Pancreas (tissue), 10 donors: ENCODE measurements at regions not wholly inside any gene's neighbourhood (a gene's known extent, or its start where the extent isn't known, plus 50 kb on each side); places are given as distances from the start of the nearest gene placed in this dataset.

Source experiments
- ATAC-seq, 4 donors: fragments of 200-7000 bp; cut with Tn5 transposase; one replicate each; pipeline versions ENCODE4 v1.8.0 to v1.9.1; 2020; ENCODE audit warnings: mild to moderate bottlenecking in 4 of 4, moderate library complexity in 4 of 4
- DNase-seq, 6 donors: peaks; one replicate each; pipeline ENCODE4 v3.0.0-alpha.2; 2020
- FAIRE-seq: peaks from 2 replicates; lab custom pipeline; 2012; peaks lifted over from hg19 to GRCh38; lab: Jason Lieb, UNC
- H3K27ac ChIP-seq, 4 donors: fragments of 200-600 bp; sonication (generic); 1 replicate in 3 of 4; 2 replicates in 1 of 4; pipeline versions ENCODE4 v1.5.0 to v1.8.0; 2020
- H3K27me3 ChIP-seq, 4 donors: fragments of 200-600 bp; one replicate each; pipeline ENCODE4 v1.8.0; 2021
- H3K36me3 ChIP-seq, 3 donors: fragments of 200-600 bp; sonication (generic) in 1 of 3; one replicate each; pipeline versions ENCODE4 v1.5.0 to v1.8.0; 2020 to 2021
- H3K4me1 ChIP-seq, 3 donors: fragments of 200-600 bp; one replicate each; pipeline ENCODE4 v1.8.0; 2021
- H3K4me3 ChIP-seq, 4 donors: fragments of 200-600 bp; sonication (generic) in 2 of 4; one replicate each; pipeline versions ENCODE4 v1.5.0 to v1.8.0; 2020 to 2021
- H3K9me3 ChIP-seq, 4 donors: fragments of 200-600 bp; one replicate each; pipeline ENCODE4 v1.8.0; 2021
- WGBS, 2 donors: extraction: QIAGEN DNeasy Blood & Tissue Kit; methylation state at CpG; one replicate each; pipeline ENCODE4 v1.1.7; 2013; 5-methylcytosine and 5-hydroxymethylcytosine counted together
- intact Hi-C, 3 donors: fragments of 100-400 bp; cut with DNase I; formaldehyde crosslinking; loops; one replicate each; pipeline versions ENCODE4 v1.11.1 to v1.14.2; 2022
- TF ChIP-seq, protein P1 (sequence below), 4 donors: fragments of 200-600 bp; sonication (generic) in 3 of 4; IDR thresholded peaks; one replicate each; pipeline versions ENCODE4 v1.5.0 to v1.8.0; 2021; ENCODE audit warnings: antibody characterized with exemption in 4 of 4
- donor health status: healthy with polysubstance abuse.
- donor health status: DM: no; HTN: no; CAD: no; lungs with moderate emphysema.
- donor health status: DM: no; HTN: no; CAD: no.
- donor health status: control.
- donor health status: control.
- donor health status: Bipolar disorder and iron deficiency.
- donor health status: DM: yes; HTN: yes; CAD: no.
- donor health status: DM: no; HTN: no; CAD: no.
- donor health status: DM: no; HTN: no; CAD: no.
- donor health status: DM: yes; HTN: yes; CAD: no.

- peak in 1 of 6 donors; percentile 24 for DNase-seq
- intact Hi-C loops, result no loop called here
- no peak overlapping the region for H3K4me3 ChIP-seq
- H3K36me3 ChIP-seq, result no peaks in the 10 kb centered on the region
- FAIRE-seq, result no peak
- H3K27ac ChIP-seq, result no peak overlapping the region
- peak in 2 of 4 donors; percentile 23 to 44 for ATAC-seq
- H3K9me3 ChIP-seq, result no peaks in the 10 kb centered on the region
- WGBS, 2 donors, result 70 to 85% methylated on average over 2 of the region's 2 CpGs
- no peaks in the 10 kb centered on the region for H3K27me3 ChIP-seq
- TF ChIP-seq, protein P1, sequence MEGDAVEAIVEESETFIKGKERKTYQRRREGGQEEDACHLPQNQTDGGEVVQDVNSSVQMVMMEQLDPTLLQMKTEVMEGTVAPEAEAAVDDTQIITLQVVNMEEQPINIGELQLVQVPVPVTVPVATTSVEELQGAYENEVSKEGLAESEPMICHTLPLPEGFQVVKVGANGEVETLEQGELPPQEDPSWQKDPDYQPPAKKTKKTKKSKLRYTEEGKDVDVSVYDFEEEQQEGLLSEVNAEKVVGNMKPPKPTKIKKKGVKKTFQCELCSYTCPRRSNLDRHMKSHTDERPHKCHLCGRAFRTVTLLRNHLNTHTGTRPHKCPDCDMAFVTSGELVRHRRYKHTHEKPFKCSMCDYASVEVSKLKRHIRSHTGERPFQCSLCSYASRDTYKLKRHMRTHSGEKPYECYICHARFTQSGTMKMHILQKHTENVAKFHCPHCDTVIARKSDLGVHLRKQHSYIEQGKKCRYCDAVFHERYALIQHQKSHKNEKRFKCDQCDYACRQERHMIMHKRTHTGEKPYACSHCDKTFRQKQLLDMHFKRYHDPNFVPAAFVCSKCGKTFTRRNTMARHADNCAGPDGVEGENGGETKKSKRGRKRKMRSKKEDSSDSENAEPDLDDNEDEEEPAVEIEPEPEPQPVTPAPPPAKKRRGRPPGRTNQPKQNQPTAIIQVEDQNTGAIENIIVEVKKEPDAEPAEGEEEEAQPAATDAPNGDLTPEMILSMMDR (IDR thresholded peaks at IDR 0.05), result no peak
- H3K4me1 ChIP-seq, result no peaks in the 10 kb centered on the region
Observed at GRCh38 chr7:84637568-84638338, 443.2 kb upstream of the SEMA3A start.

GRCh38 chr7:84631913-84632312 is 437.3 kb upstream of the SEMA3A start:
- WGBS, 2 donors, result 47 to 54% methylated on average over 4 of the region's 4 CpGs
- no peak for FAIRE-seq
- Histone ChIP-seq H3K36me3 (no peaks in the 10 kb centered on the region), H3K4me3 (no peak overlapping the region), H3K27ac (no peak overlapping the region), H3K27me3 (no peaks in the 10 kb centered on the region), H3K4me1 (no peaks in the 10 kb centered on the region), H3K9me3 (no peaks in the 10 kb centered on the region)
- DNase-seq, result no peak
- ATAC-seq, result no peak
- intact Hi-C loops, result no loop called here
- TF ChIP-seq, protein P1 (IDR thresholded peaks at IDR 0.05), result no peak

DNA sequence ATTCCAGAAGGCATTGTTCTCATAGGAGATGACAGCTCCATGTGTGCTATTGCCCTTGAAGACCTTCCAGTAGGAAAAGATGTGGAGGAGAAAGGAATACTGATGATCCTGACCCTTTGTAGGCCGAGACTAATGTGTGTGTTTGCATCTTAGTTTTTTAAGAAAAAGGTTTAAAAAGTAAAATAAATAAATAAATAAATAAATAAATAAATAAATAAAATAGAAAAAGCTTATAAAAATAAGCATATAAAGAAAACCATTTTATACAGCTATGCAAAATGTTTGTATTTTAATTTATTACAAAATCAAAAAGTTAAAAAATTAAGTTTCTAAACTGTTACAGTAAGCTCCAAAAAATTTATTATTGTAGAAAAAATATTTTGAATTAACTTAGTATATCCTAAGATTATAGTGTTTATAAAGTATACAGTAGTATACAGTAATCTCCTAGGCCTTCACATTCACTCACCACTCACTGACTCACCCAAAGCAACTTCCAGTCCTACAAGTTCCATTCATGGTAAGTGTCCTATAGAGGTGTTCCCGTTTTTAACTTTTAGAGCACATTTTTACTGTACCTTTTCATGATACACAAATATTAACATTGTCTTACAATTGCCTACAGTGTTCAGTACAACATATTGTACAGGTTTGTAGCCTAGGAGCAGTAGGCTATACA is 435.2 kb upstream of the SEMA3A start:
- FAIRE-seq (peak; percentile 75), DNase-seq (no peak), ATAC-seq (no peak)
- H3K36me3 ChIP-seq, result no peaks in the 10 kb centered on the region
- no peaks in the 10 kb centered on the region for H3K27me3 ChIP-seq
- TF ChIP-seq, protein P1 (IDR thresholded peaks at IDR 0.05), result no peak
- H3K4me1 ChIP-seq, result no peaks in the 10 kb centered on the region
- intact Hi-C loops, result no loop called here
- H3K4me3 ChIP-seq, result no peak overlapping the region
- 65 to 77% methylated on average over 2 of the region's 2 CpGs for WGBS, 2 donors
- no peaks in the 10 kb centered on the region for H3K9me3 ChIP-seq
- no peak overlapping the region for H3K27ac ChIP-seq

GRCh38 chr7:84629216-84629615 is 434.6 kb upstream of the SEMA3A start:
- intact Hi-C loops, result no loop called here
- no peak overlapping the region for H3K27ac ChIP-seq
- FAIRE-seq, result no peak
- no peaks in the 10 kb centered on the region for H3K4me1 ChIP-seq
- H3K27me3 ChIP-seq, result no peaks in the 10 kb centered on the region
- ATAC-seq, result no peak
- H3K36me3 ChIP-seq, result no peaks in the 10 kb centered on the region
- TF ChIP-seq, protein P1 (IDR thresholded peaks at IDR 0.05), result no peak
- H3K9me3 ChIP-seq, result no peaks in the 10 kb centered on the region
- WGBS, 2 donors, result 85 to 88% methylated on average over 3 of the region's 3 CpGs
- no peak for DNase-seq
- no peak overlapping the region for H3K4me3 ChIP-seq

GRCh38 chr7:84627250-84627649 is 432.7 kb upstream of the SEMA3A start:
- intact Hi-C loops, result no loop called here
- 37 to 40% methylated on average over 2 of the region's 2 CpGs for WGBS, 2 donors
- no peak for FAIRE-seq

More at GRCh38 chr7:84627250-84627649, 432.7 kb upstream of the SEMA3A start:
- H3K27me3 ChIP-seq, result no peaks in the 10 kb centered on the region
- TF ChIP-seq, protein P1 (IDR thresholded peaks at IDR 0.05), result no peak
- H3K9me3 ChIP-seq, result no peaks in the 10 kb centered on the region
- DNase-seq (no peak), ATAC-seq (no peak)
- no peaks in the 10 kb centered on the region for H3K36me3 ChIP-seq
- no peak overlapping the region for H3K4me3 ChIP-seq
- no peaks in the 10 kb centered on the region for H3K4me1 ChIP-seq
- H3K27ac ChIP-seq, result no peak overlapping the region
